COLO829 (cell line): ENCODE measurements at regions not wholly inside any gene's neighbourhood (a gene's known extent, or its start where the extent isn't known, plus 50 kb on each side); places are given as distances from the start of the nearest gene placed in this dataset.

Source experiments
- DNase-seq: peaks from one replicate; pipeline ENCODE4 v3.0.0; 2012; ENCODE audit warnings: low spot score

- peak; percentile 60 for DNase-seq
Observed at GRCh38 chr1:198904321-198904720, 265.5 kb downstream of the PTPRC start.

GRCh38 chr1:198906739-198907422 lies 268.0 kb downstream of the PTPRC start:
- no peak for DNase-seq

- no peak for DNase-seq
Observed at GRCh38 chr1:198907423-198907746, 268.5 kb downstream of the PTPRC start.

DNA sequence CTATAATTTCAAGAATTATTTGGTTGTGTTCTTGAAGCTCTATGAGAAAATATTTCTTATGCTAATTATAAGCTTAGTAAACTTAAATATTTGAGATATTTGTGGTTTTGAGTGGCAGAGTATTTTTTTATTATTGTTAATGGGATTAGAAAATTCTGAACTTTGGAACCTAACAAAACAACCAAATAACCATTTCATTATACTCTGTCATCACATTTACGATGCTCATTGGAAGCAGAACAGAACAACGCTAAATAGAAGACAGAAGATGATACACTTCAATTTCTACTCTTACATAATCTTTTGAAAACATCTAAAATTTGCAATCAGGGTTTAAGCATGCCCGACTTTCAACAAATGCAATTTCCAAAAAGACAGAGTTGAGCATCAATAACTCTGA lies 270.2 kb downstream of the PTPRC start:
- no peak for DNase-seq

DNA sequence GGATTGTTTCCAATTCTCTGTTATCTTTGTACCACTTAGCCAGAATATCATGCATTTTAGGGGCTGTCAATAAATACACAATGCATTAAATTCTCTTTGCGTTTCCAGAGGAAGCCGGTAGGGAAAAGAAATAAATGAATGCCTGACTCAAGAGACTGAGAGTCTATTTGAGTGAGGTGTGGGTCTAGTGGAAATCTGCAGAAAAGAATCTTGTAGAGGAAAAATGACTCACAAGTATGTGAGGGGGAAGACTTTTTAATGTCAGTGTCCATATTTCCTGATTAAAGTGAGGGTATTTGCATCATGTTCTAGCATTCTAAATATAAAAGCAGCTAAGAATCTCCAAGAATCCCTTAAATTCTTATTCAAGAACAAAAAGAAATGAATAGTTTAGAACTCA lies 271.1 kb downstream of the PTPRC start:
- DNase-seq = no peak

DNA sequence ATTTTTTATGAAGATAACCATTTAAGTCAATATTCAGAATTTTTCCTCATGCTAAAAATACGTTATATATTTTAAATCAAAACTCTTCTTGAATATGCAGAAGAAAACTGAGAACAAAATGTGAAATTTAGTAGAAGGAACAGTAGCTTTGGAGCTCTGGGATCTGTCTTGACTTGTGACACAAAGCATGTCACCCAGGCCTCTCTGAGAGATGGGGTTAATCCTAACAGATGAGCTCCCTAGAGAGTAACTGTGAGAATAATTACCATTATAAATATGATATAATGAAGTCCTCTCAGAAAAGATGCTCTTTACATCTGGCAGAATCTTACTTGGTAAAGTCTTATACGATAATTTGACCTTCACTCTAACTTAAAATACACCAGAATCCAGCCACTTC lies 272.0 kb downstream of the PTPRC start:
- no peak for DNase-seq

- DNase-seq = no peak
Observed at GRCh38 chr1:198912046-198912445, 273.2 kb downstream of the PTPRC start.

- DNase-seq = no peak
Observed at GRCh38 chr1:198913667-198914066, 274.8 kb downstream of the PTPRC start.

- no peak for DNase-seq
Observed at GRCh38 chr1:198915327-198916231, 276.7 kb downstream of the PTPRC start.

DNA sequence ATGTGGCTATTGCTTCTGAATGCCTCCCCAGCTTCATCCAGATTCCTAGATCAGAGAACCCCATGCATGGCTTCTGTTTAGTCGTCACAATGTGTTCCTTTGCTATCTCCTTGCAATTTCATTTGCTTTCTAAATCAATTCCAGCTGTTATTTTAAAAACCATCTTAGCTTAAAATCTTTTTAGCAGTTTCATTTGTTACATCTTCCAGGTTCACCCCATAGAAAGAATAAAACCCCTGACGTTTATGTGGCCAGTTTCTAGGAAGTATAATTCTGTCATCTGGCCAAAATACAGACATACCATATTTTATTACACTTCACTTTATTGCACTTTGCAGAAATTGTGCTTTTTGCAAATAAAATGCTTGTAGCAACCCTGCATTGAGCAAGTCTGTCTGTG lies 278.4 kb downstream of the PTPRC start:
- DNase-seq = no peak

GRCh38 chr1:198918920-198919319 lies 280.1 kb downstream of the PTPRC start:
- no peak for DNase-seq

GRCh38 chr1:198919667-198920398 lies 281.0 kb downstream of the PTPRC start:
- DNase-seq = no peak

DNA sequence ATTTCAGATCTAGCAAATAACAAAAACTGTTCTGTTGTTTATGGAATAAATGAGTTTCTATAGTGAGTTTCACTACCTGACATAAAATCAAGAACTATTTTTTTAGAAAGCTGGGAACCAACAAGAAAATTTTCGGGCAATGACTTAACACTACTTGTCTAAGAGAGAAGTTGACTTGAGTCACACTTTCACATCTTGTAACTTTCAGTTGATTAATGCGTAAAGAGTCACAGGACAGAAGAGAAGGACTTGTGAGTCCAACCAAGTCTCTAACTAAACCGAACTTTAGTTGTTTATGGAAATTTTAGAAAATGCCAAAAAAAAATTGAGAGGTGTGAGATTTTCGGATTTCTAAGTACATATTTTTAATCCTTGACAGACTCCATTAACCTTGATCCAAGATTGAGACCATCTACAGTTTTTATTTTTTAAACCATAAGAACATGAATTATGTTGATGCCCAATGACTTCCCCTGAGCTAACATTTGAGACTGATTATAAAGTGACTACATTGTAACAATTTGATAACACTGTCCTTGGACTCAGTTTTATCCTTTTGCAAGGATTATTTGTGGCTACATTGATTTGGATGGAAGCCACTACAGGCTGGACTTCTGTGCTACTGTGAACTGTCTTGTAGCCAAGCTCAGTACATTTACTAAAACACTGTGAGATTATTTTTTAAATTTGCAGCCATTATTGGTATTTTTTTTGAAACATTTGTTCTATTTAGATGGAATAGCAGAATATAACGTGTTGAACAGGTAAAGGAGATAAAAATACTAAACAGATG lies 284.0 kb downstream of the PTPRC start:
- DNase-seq = no peak

DNA sequence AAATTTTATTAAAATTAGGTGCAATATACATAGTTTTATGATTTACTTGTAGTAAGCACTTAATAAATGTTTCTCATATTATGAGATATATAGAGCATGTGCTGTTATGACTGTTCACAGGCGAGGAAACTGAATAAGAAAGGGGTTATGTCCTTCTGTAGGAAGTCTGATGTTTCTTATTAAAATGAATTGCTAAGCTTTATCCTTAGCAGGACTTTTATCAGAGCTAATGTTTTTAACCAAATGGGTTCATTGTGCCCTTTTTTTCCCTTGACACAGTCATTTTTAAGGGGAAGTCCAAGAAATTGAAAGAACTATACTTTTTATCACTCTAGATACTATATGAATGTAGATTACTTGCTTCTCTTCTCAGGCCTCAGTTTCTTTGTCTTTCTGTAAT lies 285.2 kb downstream of the PTPRC start:
- DNase-seq = no peak

- DNase-seq = no peak
Observed at GRCh38 chr1:198925567-198925966, 286.7 kb downstream of the PTPRC start.

GRCh38 chr1:198927129-198927528 lies 288.3 kb downstream of the PTPRC start:
- DNase-seq = no peak

DNA sequence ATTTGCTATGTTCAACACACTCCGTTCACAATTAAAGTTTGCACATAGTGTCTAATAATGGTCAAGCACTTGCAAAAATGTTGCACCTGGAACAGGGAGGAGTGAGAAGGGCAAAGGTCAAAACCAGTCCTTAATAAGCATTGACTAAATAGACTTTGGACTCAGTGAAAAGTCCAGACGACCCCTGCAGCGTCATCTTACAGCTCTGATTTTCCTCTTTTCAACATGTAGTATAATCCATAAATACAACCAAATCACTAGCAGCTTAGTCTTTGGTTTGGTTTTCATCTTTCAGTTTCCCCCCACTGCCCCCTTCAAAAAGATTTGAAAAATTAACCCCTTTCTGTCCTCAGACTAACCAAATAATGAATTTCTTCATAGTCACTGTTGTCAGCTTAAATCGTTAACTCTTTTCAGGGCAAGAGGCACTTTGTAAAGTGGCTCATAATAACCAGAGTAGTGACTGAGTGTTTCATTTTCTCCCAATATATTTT lies 290.3 kb downstream of the PTPRC start:
- no peak for DNase-seq

- DNase-seq = peak; percentile 7
Observed at GRCh38 chr1:198929961-198930599, 291.2 kb downstream of the PTPRC start.

GRCh38 chr1:198932351-198932991 lies 293.6 kb downstream of the PTPRC start:
- peak; percentile 8 for DNase-seq

DNA sequence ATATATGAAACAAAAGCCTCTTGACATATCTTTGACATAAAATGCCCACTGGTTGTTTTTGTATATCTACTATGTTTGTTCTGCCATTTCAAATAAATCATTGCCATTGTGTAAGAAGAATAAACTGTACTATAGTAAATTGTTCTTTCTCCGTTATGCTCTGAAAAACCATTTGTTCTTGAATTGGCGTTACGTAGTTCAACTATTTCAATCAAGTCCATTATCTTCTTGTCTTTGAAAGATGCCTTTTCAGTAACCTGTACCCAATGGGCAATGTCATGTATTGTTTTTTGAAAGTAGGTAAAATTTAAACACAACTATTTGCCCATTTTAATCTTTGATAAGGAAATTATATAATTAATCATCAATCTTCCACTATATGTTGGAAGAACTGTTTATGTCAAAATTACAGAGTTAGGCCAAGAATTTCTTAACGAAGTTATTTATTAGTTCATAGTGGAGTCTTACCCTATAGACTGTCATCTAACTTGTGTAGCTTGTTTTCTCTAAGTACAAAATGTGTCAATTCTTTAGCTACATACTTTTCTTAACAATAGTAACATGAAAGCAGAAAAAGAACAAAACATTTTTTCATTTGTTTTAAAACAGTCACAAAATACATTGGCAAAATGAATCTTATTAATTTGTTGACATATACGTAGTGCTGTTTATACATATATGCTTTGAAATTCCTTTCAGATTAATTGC lies 294.8 kb downstream of the PTPRC start:
- no peak for DNase-seq
